Body of pancreas (tissue), 4 donors: ENCODE measurements at regions not wholly inside any gene's neighbourhood (a gene's known extent, or its start where the extent isn't known, plus 50 kb on each side); places are given as distances from the start of the nearest gene placed in this dataset.
"Not testable (repeated sequence)": the region's sequence is repeated elsewhere in the genome, so short reads cannot be mapped to it uniquely, and the experiment has no call there.

Experiments
- POLR2A ChIP-seq, 3 donors: fragments of 450-650 bp; IDR thresholded peaks; one replicate each; pipeline ENCODE4 v1.6.1; 2016; ENCODE audit warnings: antibody characterized with exemption in 3 of 3, mild to moderate bottlenecking in 2 of 3
- TF ChIP-seq, protein P1 (sequence below), 7 experiments: fragments of 450-650 bp in 4 of 7; fragments of 200-600 bp in 3 of 7; sonication (generic) in 3 of 7; IDR thresholded peaks; one replicate each; pipeline ENCODE4 v1.5.1; 2016 to 2019; ENCODE audit warnings: antibody characterized with exemption in 7 of 7

GRCh38 chr14:37841039-37841438, 245.6 kb downstream of the TTC6 start:
- not testable (repeated sequence) for TF ChIP-seq POLR2A (IDR thresholded peaks at IDR 0.05)
- TF ChIP-seq, protein P1, sequence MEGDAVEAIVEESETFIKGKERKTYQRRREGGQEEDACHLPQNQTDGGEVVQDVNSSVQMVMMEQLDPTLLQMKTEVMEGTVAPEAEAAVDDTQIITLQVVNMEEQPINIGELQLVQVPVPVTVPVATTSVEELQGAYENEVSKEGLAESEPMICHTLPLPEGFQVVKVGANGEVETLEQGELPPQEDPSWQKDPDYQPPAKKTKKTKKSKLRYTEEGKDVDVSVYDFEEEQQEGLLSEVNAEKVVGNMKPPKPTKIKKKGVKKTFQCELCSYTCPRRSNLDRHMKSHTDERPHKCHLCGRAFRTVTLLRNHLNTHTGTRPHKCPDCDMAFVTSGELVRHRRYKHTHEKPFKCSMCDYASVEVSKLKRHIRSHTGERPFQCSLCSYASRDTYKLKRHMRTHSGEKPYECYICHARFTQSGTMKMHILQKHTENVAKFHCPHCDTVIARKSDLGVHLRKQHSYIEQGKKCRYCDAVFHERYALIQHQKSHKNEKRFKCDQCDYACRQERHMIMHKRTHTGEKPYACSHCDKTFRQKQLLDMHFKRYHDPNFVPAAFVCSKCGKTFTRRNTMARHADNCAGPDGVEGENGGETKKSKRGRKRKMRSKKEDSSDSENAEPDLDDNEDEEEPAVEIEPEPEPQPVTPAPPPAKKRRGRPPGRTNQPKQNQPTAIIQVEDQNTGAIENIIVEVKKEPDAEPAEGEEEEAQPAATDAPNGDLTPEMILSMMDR (IDR thresholded peaks at IDR 0.05): not testable (repeated sequence)
